H9 (cell line): ENCODE measurements at regions not wholly inside any gene's neighbourhood (a gene's known extent, or its start where the extent isn't known, plus 50 kb on each side); places are given as distances from the start of the nearest gene placed in this dataset.

ENCODE experiments used
- DNase-seq: peaks from one replicate; pipeline ENCODE4 v3.0.0-alpha.2; 2017
- H2AFZ ChIP-seq: one replicate; pipeline ENCODE4 v1.6.1; 2013; ENCODE audit warnings: mild to moderate bottlenecking, low read length, control low read depth, moderate library complexity
- H2AK5ac ChIP-seq: 2 replicates; pipeline ENCODE4 v1.6.1; 2013; ENCODE audit warnings: low read length, control low read depth, mixed read lengths; ENCODE audit not compliant: insufficient read length
- H2BK120ac ChIP-seq: one replicate; pipeline ENCODE4 v1.6.1; 2013; ENCODE audit warnings: low read depth, mild to moderate bottlenecking, low read length, control low read depth, inconsistent platforms; ENCODE audit not compliant: poor library complexity, severe bottlenecking
- H2BK12ac ChIP-seq: 2 replicates; pipeline ENCODE4 v1.6.1; 2013; ENCODE audit warnings: low read length, control low read depth, mixed read lengths, low read depth; ENCODE audit not compliant: insufficient read length
- H2BK15ac ChIP-seq: 2 replicates; pipeline ENCODE4 v1.6.1; 2013; ENCODE audit warnings: low read depth, low read length, control low read depth
- H2BK20ac ChIP-seq: one replicate; pipeline ENCODE4 v1.6.1; 2013; ENCODE audit warnings: low read depth, mild to moderate bottlenecking, low read length, control low read depth, inconsistent platforms; ENCODE audit not compliant: poor library complexity, severe bottlenecking
- H2BK5ac ChIP-seq: 2 replicates; pipeline ENCODE4 v1.6.1; 2013; ENCODE audit warnings: low read length, control low read depth, mixed read lengths; ENCODE audit not compliant: insufficient read length
- H3K14ac ChIP-seq: 2 replicates; pipeline ENCODE4 v1.6.1; 2013; ENCODE audit warnings: low read length, control low read depth; ENCODE audit not compliant: insufficient read depth
- H3K18ac ChIP-seq: 2 replicates; pipeline ENCODE4 v1.6.1; 2013; ENCODE audit warnings: low read depth, mild to moderate bottlenecking, mixed read lengths, low read length, control low read depth; ENCODE audit not compliant: insufficient read length
- H3K23ac ChIP-seq: 2 replicates; pipeline ENCODE4 v1.6.1; 2013; ENCODE audit warnings: low read length, control low read depth, mixed read lengths, low read depth; ENCODE audit not compliant: insufficient read length
- H3K23me2 ChIP-seq: 2 replicates; pipeline ENCODE4 v1.6.1; 2013; ENCODE audit warnings: low read depth, mild to moderate bottlenecking, mixed read lengths, low read length, control low read depth; ENCODE audit not compliant: insufficient read length, poor library complexity, severe bottlenecking
- H3K27ac ChIP-seq: 2 replicates; pipeline ENCODE4 v1.5.1; 2013; ENCODE audit warnings: low read length, control low read depth, mixed read lengths, low read depth; ENCODE audit not compliant: insufficient read length
- H3K27me3 ChIP-seq: 2 replicates; pipeline ENCODE4 v1.6.1; 2013; ENCODE audit warnings: low read length, control low read depth, inconsistent platforms; ENCODE audit not compliant: insufficient read depth
- H3K4ac ChIP-seq: 2 replicates; pipeline ENCODE4 v1.6.1; 2013; ENCODE audit warnings: low read depth, mild to moderate bottlenecking, control low read depth, inconsistent platforms, low read length, moderate library complexity
- H3K4me1 ChIP-seq: 2 replicates; pipeline ENCODE4 v1.6.1; 2013; ENCODE audit warnings: low read length, control low read depth, inconsistent platforms; ENCODE audit not compliant: insufficient read depth
- H3K4me2 ChIP-seq: 2 replicates; pipeline ENCODE4 v1.6.1; 2013; ENCODE audit warnings: low read length, control low read depth, mixed read lengths; ENCODE audit not compliant: insufficient read length, insufficient read depth
- H3K56ac ChIP-seq: 2 replicates; pipeline ENCODE4 v1.6.1; 2013; ENCODE audit warnings: low read depth, mild to moderate bottlenecking, mixed read lengths, low read length, control low read depth; ENCODE audit not compliant: insufficient read length
- H3K79me1 ChIP-seq: 2 replicates; pipeline ENCODE4 v1.6.1; 2013; ENCODE audit warnings: low read depth, mild to moderate bottlenecking, moderate library complexity, low read length, control low read depth, inconsistent platforms; ENCODE audit not compliant: insufficient read depth, poor library complexity, severe bottlenecking
- H3K79me2 ChIP-seq: 2 replicates; pipeline ENCODE4 v1.6.1; 2013; ENCODE audit warnings: low read length, control low read depth, inconsistent platforms; ENCODE audit not compliant: insufficient read depth
- H3K9ac ChIP-seq: 2 replicates; pipeline ENCODE4 v1.6.1; 2013; ENCODE audit warnings: low read length, control low read depth, mixed read lengths; ENCODE audit not compliant: insufficient read length; ENCODE audit errors: extremely low read depth
- H3K9me3 ChIP-seq: one replicate; pipeline ENCODE4 v1.6.1; 2013; ENCODE audit warnings: low read depth, low read length, inconsistent platforms; ENCODE audit not compliant: control insufficient read depth
- H3T11ph ChIP-seq: one replicate; pipeline ENCODE4 v1.6.1; 2013; ENCODE audit warnings: mild to moderate bottlenecking, low read length, control low read depth, inconsistent platforms
- H4K20me1 ChIP-seq: one replicate; pipeline ENCODE4 v1.6.1; 2013; ENCODE audit not compliant: control insufficient read depth, insufficient read length, insufficient read depth
- H4K5ac ChIP-seq: 2 replicates; pipeline ENCODE4 v1.6.1; 2013; ENCODE audit warnings: low read depth, mild to moderate bottlenecking, mixed read lengths, low read length, control low read depth; ENCODE audit not compliant: insufficient read length
- H4K8ac ChIP-seq: replicated peaks from 2 replicates; pipeline ENCODE4 v1.6.1; 2013; ENCODE audit warnings: low read length, control low read depth, mixed read lengths, low read depth; ENCODE audit not compliant: insufficient read length
- H4K91ac ChIP-seq: 2 replicates; pipeline ENCODE4 v1.6.1; 2013; ENCODE audit warnings: low read depth, mild to moderate bottlenecking, moderate library complexity, mixed read lengths, low read length, control low read depth; ENCODE audit not compliant: insufficient read length
- H3K27ac Mint-ChIP-seq, 3 experiments: 2 replicates in 2 of 3; 3 replicates in 1 of 3; pipeline ENCODE4 v1.8.0; 2020 to 2021; ENCODE audit warnings: mixed read lengths in 3 of 3, mild to moderate bottlenecking in 1 of 3, moderate library complexity in 1 of 3
- H3K27me3 Mint-ChIP-seq: 2 replicates; pipeline ENCODE4 v1.8.0; 2021; ENCODE audit warnings: low read depth, mild to moderate bottlenecking, moderate library complexity, mixed read lengths
- H3K36me3 Mint-ChIP-seq, 3 experiments: 2 replicates in 2 of 3; 3 replicates in 1 of 3; pipeline ENCODE4 v1.8.0; 2020 to 2021; ENCODE audit warnings: low read depth in 3 of 3, mixed read lengths in 3 of 3; ENCODE audit not compliant: insufficient read depth in 1 of 3
- H3K4me1 Mint-ChIP-seq, 2 experiments: 2 replicates each; pipeline ENCODE4 v1.8.0; 2020; ENCODE audit warnings: mixed read lengths in 2 of 2
- H3K4me3 Mint-ChIP-seq, 2 experiments: 2 replicates in 1 of 2; 3 replicates in 1 of 2; pipeline ENCODE4 v1.8.0; 2020 to 2021; ENCODE audit warnings: mild to moderate bottlenecking in 2 of 2, mixed read lengths in 2 of 2, moderate library complexity in 1 of 2
- H3K9me3 Mint-ChIP-seq, 2 experiments: 2 replicates in 1 of 2; 3 replicates in 1 of 2; pipeline ENCODE4 v1.8.0; 2020; ENCODE audit warnings: mild to moderate bottlenecking in 2 of 2, mixed read lengths in 2 of 2, moderate library complexity in 1 of 2
- CTCF ChIP-seq: fragments of 200-600 bp; sonication (generic); conservative IDR thresholded peaks from 3 replicates; pipeline ENCODE4 v1.8.0; 2021; ENCODE audit warnings: antibody characterized with exemption, mild to moderate bottlenecking
- WGBS: extraction: QIAGEN DNeasy Blood & Tissue Kit; methylation state at CpG from one replicate; pipeline ENCODE4 v1.1.7; 2013; ENCODE audit warnings: missing lambda C conversion rate, low lambda C conversion rate, mixed read lengths; ENCODE audit not compliant: insufficient read length; ENCODE audit errors: extremely low coverage; 5-methylcytosine and 5-hydroxymethylcytosine counted together

- Histone ChIP-seq H2AK5ac (no peak overlapping the region), H3K18ac (no peak overlapping the region), H3K23me2 (no peaks in the 10 kb centered on the region), H4K5ac (no peak overlapping the region), H2BK15ac (no peak overlapping the region), H3T11ph (no peak overlapping the region), H4K91ac (no peak overlapping the region), H3K9me3 (no peaks in the 10 kb centered on the region), H3K23ac (no peak overlapping the region), H3K27me3 (no peaks in the 10 kb centered on the region), H3K4me1 (peaks cover 4% of the 10 kb centered on the region; the same call in 1 of the 2 replicates), H2BK20ac (no peak overlapping the region), H4K20me1 (no peaks in the 10 kb centered on the region), H3K79me2 (no peaks in the 10 kb centered on the region), H3K4me2 (no peak overlapping the region), H2AFZ (no peak overlapping the region), H4K8ac (no peak overlapping the region), H3K27ac (no peak overlapping the region), H2BK120ac (no peak overlapping the region), H2BK5ac (no peak overlapping the region), H3K14ac (no peak overlapping the region), H3K9ac (no peak overlapping the region), H3K4ac (no peak overlapping the region), H3K56ac (no peak overlapping the region), H3K79me1 (no peaks in the 10 kb centered on the region), H2BK12ac (no peak overlapping the region)
- Mint-ChIP-seq H3K9me3 (no peaks in the 10 kb centered on the region), H3K4me3 (no peak overlapping the region), H3K27ac (no peak overlapping the region), H3K4me1 (peaks cover 6 to 9% of the 10 kb centered on the region in 2 experiments), H3K36me3 (no peaks in the 10 kb centered on the region), H3K27me3 (no peaks in the 10 kb centered on the region)
- no peak for DNase-seq
- WGBS, result no CpG with 5 or more reads among the region's 3 CpGs
- no peak for TF ChIP-seq CTCF
These were observed 227.8 kb upstream of the MIR17HG start for GRCh38 chr13:91119643-91120042.
